ENCODE measurements at regions not wholly inside any gene's neighbourhood (a gene's known extent, or its start where the extent isn't known, plus 50 kb on each side); places are given as distances from the start of the nearest gene placed in this dataset.

GRCh38 chr3:23111797-23112196 is 91.3 kb upstream of the UBE2E2 start:
- no peaks in the 10 kb centered on the region for H3K9me3 ChIP-seq (ENCODE audit: insufficient read depth, low read length)
- H3K27me3 ChIP-seq (ENCODE audit: low read length): no peaks in the 10 kb centered on the region
- H3K36me3 ChIP-seq (ENCODE audit: low read length): no peaks in the 10 kb centered on the region
- no peaks in the 10 kb centered on the region for H3K9me2 ChIP-seq (replicated peaks; ENCODE audit: insufficient read depth, low read length)
- H3K9ac ChIP-seq (ENCODE audit: low read length): no peak overlapping the region
- no peaks in the 10 kb centered on the region for H4K20me1 ChIP-seq (ENCODE audit: low read depth, low read length)
- no peak overlapping the region for H3K4me2 ChIP-seq (ENCODE audit: low read depth, low read length, poor library complexity, severe bottlenecking)
- H3K79me2 ChIP-seq (ENCODE audit: insufficient read depth, low read length): no peaks in the 10 kb centered on the region
- TF ChIP-seq CTCF (IDR thresholded peaks at IDR 0.05; ENCODE audit: insufficient read depth, low read length, poor library complexity, severe bottlenecking) (no peak), EZH2phosphoT487 (conservative IDR thresholded peaks at IDR 0.05; ENCODE audit: low read length) (no peak)
- no peak overlapping the region for H3K27ac ChIP-seq (ENCODE audit: low read depth, low read length)
- H2AFZ ChIP-seq (ENCODE audit: low read depth, low read length, severe bottlenecking): no peak overlapping the region
- no peak overlapping the region for H3K4me3 ChIP-seq (ENCODE audit: insufficient read depth, low read length, poor library complexity, severe bottlenecking)
- H3F3A ChIP-seq (ENCODE audit: insufficient read depth): no peaks in the 10 kb centered on the region

- H3K27me3 ChIP-seq (ENCODE audit: low read length): no peaks in the 10 kb centered on the region
- H3K36me3 ChIP-seq (ENCODE audit: low read length): no peaks in the 10 kb centered on the region
- no peaks in the 10 kb centered on the region for H4K20me1 ChIP-seq (ENCODE audit: low read depth, low read length)
- H3K4me3 ChIP-seq (ENCODE audit: insufficient read depth, low read length, poor library complexity, severe bottlenecking): no peak overlapping the region
- no peak overlapping the region for H2AFZ ChIP-seq (ENCODE audit: low read depth, low read length, severe bottlenecking)
- H3K79me2 ChIP-seq (ENCODE audit: insufficient read depth, low read length): no peaks in the 10 kb centered on the region
- no peak overlapping the region for H3K4me2 ChIP-seq (ENCODE audit: low read depth, low read length, poor library complexity, severe bottlenecking)
- no peak overlapping the region for H3K27ac ChIP-seq (ENCODE audit: low read depth, low read length)
- H3K9me3 ChIP-seq (ENCODE audit: insufficient read depth, low read length): no peaks in the 10 kb centered on the region
- no peaks in the 10 kb centered on the region for H3F3A ChIP-seq (ENCODE audit: insufficient read depth)
- H3K9me2 ChIP-seq (replicated peaks; ENCODE audit: insufficient read depth, low read length): no peaks in the 10 kb centered on the region
- H3K9ac ChIP-seq (ENCODE audit: low read length): no peak overlapping the region
- TF ChIP-seq CTCF (IDR thresholded peaks at IDR 0.05; ENCODE audit: insufficient read depth, low read length, poor library complexity, severe bottlenecking) (no peak), EZH2phosphoT487 (conservative IDR thresholded peaks at IDR 0.05; ENCODE audit: low read length) (no peak)
Observed at GRCh38 chr3:23112491-23112890, 90.6 kb upstream of the UBE2E2 start.

GRCh38 chr3:23113455-23114171 is 89.5 kb upstream of the UBE2E2 start:
- H3K79me2 ChIP-seq (ENCODE audit: insufficient read depth, low read length): no peaks in the 10 kb centered on the region
- no peaks in the 10 kb centered on the region for H3F3A ChIP-seq (ENCODE audit: insufficient read depth)
- no peak overlapping the region for H3K9ac ChIP-seq (ENCODE audit: low read length)
- no peaks in the 10 kb centered on the region for H3K36me3 ChIP-seq (ENCODE audit: low read length)
- TF ChIP-seq EZH2phosphoT487 (conservative IDR thresholded peaks at IDR 0.05; ENCODE audit: low read length) (no peak), CTCF (IDR thresholded peaks at IDR 0.05; ENCODE audit: insufficient read depth, low read length, poor library complexity, severe bottlenecking) (no peak)
- no peak overlapping the region for H2AFZ ChIP-seq (ENCODE audit: low read depth, low read length, severe bottlenecking)
- H3K9me2 ChIP-seq (replicated peaks; ENCODE audit: insufficient read depth, low read length): no peaks in the 10 kb centered on the region
- H3K9me3 ChIP-seq (ENCODE audit: insufficient read depth, low read length): no peaks in the 10 kb centered on the region
- H3K4me2 ChIP-seq (ENCODE audit: low read depth, low read length, poor library complexity, severe bottlenecking): no peak overlapping the region
- no peaks in the 10 kb centered on the region for H3K27me3 ChIP-seq (ENCODE audit: low read length)
- H3K27ac ChIP-seq (ENCODE audit: low read depth, low read length): no peak overlapping the region
- no peaks in the 10 kb centered on the region for H4K20me1 ChIP-seq (ENCODE audit: low read depth, low read length)
- H3K4me3 ChIP-seq (ENCODE audit: insufficient read depth, low read length, poor library complexity, severe bottlenecking): no peak overlapping the region
